ENCODE measurements at regions not wholly inside any gene's neighbourhood (a gene's known extent, or its start where the extent isn't known, plus 50 kb on each side); places are given as distances from the start of the nearest gene placed in this dataset.

- TF ChIP-seq ZNF221 (tag by site-specific recombination; IDR thresholded peaks at IDR 0.05; ENCODE audit: borderline replicate concordance) (no peak), ZNF19 (tag by site-specific recombination; IDR thresholded peaks at IDR 0.05; ENCODE audit: low read depth) (no peak), MYNN (tag by site-specific recombination; IDR thresholded peaks at IDR 0.05; ENCODE audit: borderline replicate concordance) (no peak), ZNF155 (tag by site-specific recombination; IDR thresholded peaks at IDR 0.05) (no peak)
Measured at GRCh38 chr2:22882643-22883042, 502.3 kb upstream of the KLHL29 start (continued).

GRCh38 chr2:22883054-22883453, 501.9 kb upstream of the KLHL29 start:
- Histone ChIP-seq H3K4me1 (ENCODE audit: control insufficient read depth, insufficient read depth, low read length) (no peaks in the 10 kb centered on the region), H3K9me3 (ENCODE audit: control insufficient read depth, insufficient read depth, low read depth, low read length) (no peaks in the 10 kb centered on the region), H3K36me3 (ENCODE audit: control insufficient read depth in 2 of 2, insufficient read depth in 1 of 2, low read length in 2 of 2) (no peaks in the 10 kb centered on the region), H3K4me3 (ENCODE audit: low read depth, low read length) (no peak overlapping the region), H3K27ac (ENCODE audit: extremely low read depth, low read depth, low read length) (no peak overlapping the region)
- CTCF ChIA-PET, result interaction anchor here (1.0 kb wide), 1 partner anchor 21 kb away, joined by 4 read pairs; no protein-coding TSS in a partner anchor
- TF ChIP-seq ZNF629 (tag by site-specific recombination; IDR thresholded peaks at IDR 0.05) (no peak), ZNF280C (tag by site-specific recombination; IDR thresholded peaks at IDR 0.05) (no peak)
- POLR2A ChIA-PET, result no interaction called here

GRCh38 chr2:22885245-22885644, 499.7 kb upstream of the KLHL29 start:
- POLR2A ChIA-PET, result no interaction called here
- Histone ChIP-seq H3K4me1 (ENCODE audit: control insufficient read depth, insufficient read depth, low read length) (no peaks in the 10 kb centered on the region), H3K27ac (ENCODE audit: extremely low read depth, low read depth, low read length) (no peak overlapping the region), H3K4me3 (ENCODE audit: low read depth, low read length) (no peak overlapping the region), H3K36me3 (ENCODE audit: control insufficient read depth in 2 of 2, insufficient read depth in 1 of 2, low read length in 2 of 2) (no peaks in the 10 kb centered on the region), H3K9me3 (ENCODE audit: control insufficient read depth, insufficient read depth, low read depth, low read length) (no peaks in the 10 kb centered on the region)
- TF ChIP-seq ZNF530 (tag by site-specific recombination; IDR thresholded peaks at IDR 0.05; ENCODE audit: low read depth) (no peak), ZNF335 (tag by site-specific recombination; conservative IDR thresholded peaks at IDR 0.05) (no peak), PRDM10 (tag by site-specific recombination; IDR thresholded peaks at IDR 0.05) (no peak), ZNF645 (tag by site-specific recombination; IDR thresholded peaks at IDR 0.05) (no peak), ZNF426 (tag by site-specific recombination; IDR thresholded peaks at IDR 0.05) (no peak), ZNF416 (tag by site-specific recombination; IDR thresholded peaks at IDR 0.05) (no peak), ZNF148 (tag by site-specific recombination; IDR thresholded peaks at IDR 0.05; ENCODE audit: borderline replicate concordance) (no peak), BCL11B (tag by site-specific recombination; IDR thresholded peaks at IDR 0.05; ENCODE audit: low read depth) (no peak), ZFHX2 (tag by site-specific recombination; conservative IDR thresholded peaks at IDR 0.05) (no peak), ZNF302 (tag by site-specific recombination; IDR thresholded peaks at IDR 0.05; ENCODE audit: low read depth) (no peak), ZNF670 (tag by site-specific recombination; IDR thresholded peaks at IDR 0.05; ENCODE audit: low read depth) (no peak)
- CTCF ChIA-PET, result no interaction called here

Measured in HEK293 (cell line).